HFF-Myc (cell line): ENCODE measurements at regions not wholly inside any gene's neighbourhood (a gene's known extent, or its start where the extent isn't known, plus 50 kb on each side); places are given as distances from the start of the nearest gene placed in this dataset.

Experiments
- DNase-seq: peaks from one replicate; pipeline ENCODE4 v3.0.0-alpha.2; 2011; ENCODE audit warnings: low read depth; ENCODE audit errors: extremely low read depth
- H3K4me3 ChIP-seq: replicated peaks from 2 replicates; pipeline ENCODE4 v1.5.1; 2011; ENCODE audit warnings: low read depth, mild to moderate bottlenecking, control low read depth, low read length
- TF ChIP-seq, protein P1 (sequence below): IDR thresholded peaks from 2 replicates; pipeline ENCODE4 v1.5.1; 2012; ENCODE audit warnings: mild to moderate bottlenecking, low read depth, low read length, control low read depth; ENCODE audit errors: missing control alignments

DNA sequence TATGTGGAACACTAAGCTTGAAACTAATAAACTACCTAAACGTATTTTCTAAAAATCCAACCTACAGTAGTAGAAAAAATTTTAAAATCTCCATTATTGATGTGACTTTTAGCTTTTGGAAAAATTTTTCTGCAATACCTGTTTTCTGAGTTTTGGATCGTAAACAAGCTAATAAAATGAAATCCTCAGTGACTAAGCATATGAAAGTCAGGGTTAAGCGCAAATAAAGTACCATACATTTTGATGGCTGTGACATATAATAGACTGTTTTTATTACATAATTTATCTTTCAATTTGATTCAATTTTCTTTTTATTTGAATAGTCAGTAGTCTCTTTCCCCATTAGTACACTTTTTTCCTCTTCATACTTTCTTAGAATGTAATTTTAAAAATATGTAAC lies 683.6 kb downstream of the NUP35 start:
- DNase-seq, result no peak
- H3K4me3 ChIP-seq, result no peak overlapping the region
- TF ChIP-seq, protein P1, sequence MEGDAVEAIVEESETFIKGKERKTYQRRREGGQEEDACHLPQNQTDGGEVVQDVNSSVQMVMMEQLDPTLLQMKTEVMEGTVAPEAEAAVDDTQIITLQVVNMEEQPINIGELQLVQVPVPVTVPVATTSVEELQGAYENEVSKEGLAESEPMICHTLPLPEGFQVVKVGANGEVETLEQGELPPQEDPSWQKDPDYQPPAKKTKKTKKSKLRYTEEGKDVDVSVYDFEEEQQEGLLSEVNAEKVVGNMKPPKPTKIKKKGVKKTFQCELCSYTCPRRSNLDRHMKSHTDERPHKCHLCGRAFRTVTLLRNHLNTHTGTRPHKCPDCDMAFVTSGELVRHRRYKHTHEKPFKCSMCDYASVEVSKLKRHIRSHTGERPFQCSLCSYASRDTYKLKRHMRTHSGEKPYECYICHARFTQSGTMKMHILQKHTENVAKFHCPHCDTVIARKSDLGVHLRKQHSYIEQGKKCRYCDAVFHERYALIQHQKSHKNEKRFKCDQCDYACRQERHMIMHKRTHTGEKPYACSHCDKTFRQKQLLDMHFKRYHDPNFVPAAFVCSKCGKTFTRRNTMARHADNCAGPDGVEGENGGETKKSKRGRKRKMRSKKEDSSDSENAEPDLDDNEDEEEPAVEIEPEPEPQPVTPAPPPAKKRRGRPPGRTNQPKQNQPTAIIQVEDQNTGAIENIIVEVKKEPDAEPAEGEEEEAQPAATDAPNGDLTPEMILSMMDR, result no peak

GRCh38 chr2:183809404-183809803 lies 685.2 kb downstream of the NUP35 start:
- no peak overlapping the region for H3K4me3 ChIP-seq
- DNase-seq, result no peak
- TF ChIP-seq, protein P1, result no peak

- TF ChIP-seq, protein P1, result no peak
- no peak for DNase-seq
- H3K4me3 ChIP-seq, result no peak overlapping the region
These were observed 687.0 kb downstream of the NUP35 start for GRCh38 chr2:183811281-183811680.

DNA sequence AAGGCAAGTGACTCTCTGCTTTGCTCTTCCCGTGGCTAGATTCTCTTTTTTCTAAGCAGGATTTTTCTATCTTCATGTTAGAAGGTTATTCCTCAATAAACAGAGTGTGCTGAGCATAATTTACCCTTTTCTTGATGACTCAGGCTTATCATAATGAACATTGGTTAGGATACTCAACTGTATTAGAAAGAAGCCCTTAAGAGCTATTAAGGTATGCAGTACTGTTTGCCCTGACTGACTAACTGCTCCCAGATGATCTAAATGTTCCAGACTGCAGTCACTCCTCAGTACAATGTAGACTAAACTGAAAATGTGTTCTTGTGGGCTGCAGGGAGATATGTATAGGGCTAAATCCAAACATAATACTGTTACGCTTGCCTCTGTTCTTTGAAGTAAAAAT lies 687.8 kb downstream of the NUP35 start:
- H3K4me3 ChIP-seq, result no peak overlapping the region
- no peak for DNase-seq
- TF ChIP-seq, protein P1, result no peak

DNA sequence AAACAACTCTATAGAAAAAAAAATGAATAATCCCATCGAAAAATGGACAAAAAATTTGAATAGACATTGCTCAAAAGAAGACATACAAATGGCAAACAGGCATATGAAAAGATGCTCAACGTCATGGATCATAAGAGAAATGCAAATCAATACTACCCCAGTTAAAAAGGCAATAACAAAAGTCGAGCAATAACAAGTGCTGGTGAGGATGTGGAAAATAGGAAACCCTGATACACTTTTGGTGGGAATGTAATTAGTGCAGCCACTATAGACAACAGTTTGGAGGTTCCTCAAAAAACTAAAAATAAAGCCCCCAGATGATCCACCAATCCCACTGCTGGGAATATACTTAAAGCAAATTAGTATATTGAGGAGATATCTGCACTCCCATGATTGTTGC lies 701.5 kb downstream of the NUP35 start:
- no peak for DNase-seq
- TF ChIP-seq, protein P1, result no peak
- no peak overlapping the region for H3K4me3 ChIP-seq

DNA sequence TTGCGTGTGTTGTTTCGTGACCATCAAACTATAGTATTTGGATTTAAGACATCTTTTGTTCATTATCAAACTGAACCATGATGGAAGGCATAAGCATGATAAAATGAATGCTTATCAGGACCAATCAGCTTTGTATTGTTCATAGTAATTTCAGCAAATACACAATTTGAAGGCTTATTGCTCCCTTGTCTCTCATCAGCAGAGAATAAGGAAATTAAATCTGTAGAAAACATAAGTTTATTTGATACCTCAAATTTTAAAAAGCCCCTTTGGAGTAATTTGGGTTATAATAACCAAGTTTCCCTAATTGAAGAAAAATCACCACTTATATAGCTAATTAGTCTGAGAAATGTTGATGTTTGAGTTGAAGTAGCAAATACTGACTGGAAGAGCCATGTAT lies 705.7 kb downstream of the NUP35 start:
- DNase-seq, result no peak
- no peak overlapping the region for H3K4me3 ChIP-seq
- TF ChIP-seq, protein P1, result no peak

GRCh38 chr2:183837157-183837556 lies 712.9 kb downstream of the NUP35 start:
- no peak for DNase-seq
- TF ChIP-seq, protein P1, result no peak
- H3K4me3 ChIP-seq, result no peak overlapping the region
